Spleen (tissue), 7 donors: ENCODE measurements at regions not wholly inside any gene's neighbourhood (a gene's known extent, or its start where the extent isn't known, plus 50 kb on each side); places are given as distances from the start of the nearest gene placed in this dataset.

Experiments used
- CTCF ChIP-seq, 11 experiments: fragments of 200-600 bp in 7 of 11; fragments of 450-650 bp in 4 of 11; sonication (generic) in 4 of 11; IDR thresholded peaks in 8 of 11; conservative IDR thresholded peaks in 3 of 11; 1 replicate in 7 of 11; 2 replicates in 4 of 11; pipeline versions ENCODE4 v1.4.0 to v1.8.0; 2016 to 2021; ENCODE audit warnings: antibody characterized with exemption in 11 of 11, inconsistent platforms in 4 of 11, mild to moderate bottlenecking in 1 of 11
- POLR2A ChIP-seq, 3 donors: fragments of 450-650 bp; IDR thresholded peaks; one replicate each; pipeline ENCODE4 v1.5.1; 2017; ENCODE audit warnings: antibody characterized with exemption in 3 of 3, mild to moderate bottlenecking in 1 of 3
- POLR2AphosphoS5 ChIP-seq, 3 donors: sonication (generic); formaldehyde crosslinking; IDR thresholded peaks; one replicate each; pipeline ENCODE4 v1.5.1; 2017; ENCODE audit warnings: antibody characterized with exemption in 3 of 3
- donor health status: DM: no; HTN: no; CAD: no; lungs with moderate emphysema.
- donor health status: DM: no; HTN: no; CAD: no.
- donor health status: DM: no; HTN: no; CAD: no.

DNA sequence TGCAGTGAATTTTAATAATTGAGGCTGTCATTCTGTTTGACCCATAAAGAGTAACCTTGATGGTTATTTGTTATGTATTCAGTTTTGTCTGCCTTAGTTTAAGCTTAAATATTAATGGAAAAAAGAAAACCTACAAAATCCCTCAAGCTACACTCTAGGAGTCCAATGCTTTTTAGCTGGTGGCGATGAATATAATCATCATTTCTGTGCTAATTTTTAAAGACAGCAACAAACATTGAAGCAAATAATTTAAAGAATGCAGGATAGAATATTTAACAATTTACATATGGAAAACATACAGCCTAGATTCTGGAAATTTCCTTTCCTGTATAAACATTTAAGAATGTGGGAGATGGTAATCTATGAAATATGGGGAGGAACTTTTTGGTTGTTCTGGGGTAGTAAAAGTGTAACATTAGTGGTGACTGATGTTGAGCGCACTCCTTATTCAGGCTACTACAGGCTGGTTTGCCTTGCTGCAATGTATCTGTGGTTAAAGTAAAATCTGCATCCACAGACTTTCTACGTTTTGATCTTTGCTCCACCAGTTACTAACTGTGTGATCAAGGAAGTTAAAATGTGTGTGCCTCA is 287.9 kb upstream of the DEFB112 start:
- TF ChIP-seq POLR2A (IDR thresholded peaks at IDR 0.05): no peak
- no peak for TF ChIP-seq CTCF (IDR thresholded peaks at IDR 0.05 in 8 of 11, conservative IDR thresholded peaks at IDR 0.05 in 3 of 11)
- TF ChIP-seq POLR2AphosphoS5 (IDR thresholded peaks at IDR 0.05): no peak
